ENCODE measurements at regions not wholly inside any gene's neighbourhood (a gene's known extent, or its start where the extent isn't known, plus 50 kb on each side); places are given as distances from the start of the nearest gene placed in this dataset.
"Not testable (repeated sequence)": the region's sequence is repeated elsewhere in the genome, so short reads cannot be mapped to it uniquely, and the experiment has no call there.

DNA sequence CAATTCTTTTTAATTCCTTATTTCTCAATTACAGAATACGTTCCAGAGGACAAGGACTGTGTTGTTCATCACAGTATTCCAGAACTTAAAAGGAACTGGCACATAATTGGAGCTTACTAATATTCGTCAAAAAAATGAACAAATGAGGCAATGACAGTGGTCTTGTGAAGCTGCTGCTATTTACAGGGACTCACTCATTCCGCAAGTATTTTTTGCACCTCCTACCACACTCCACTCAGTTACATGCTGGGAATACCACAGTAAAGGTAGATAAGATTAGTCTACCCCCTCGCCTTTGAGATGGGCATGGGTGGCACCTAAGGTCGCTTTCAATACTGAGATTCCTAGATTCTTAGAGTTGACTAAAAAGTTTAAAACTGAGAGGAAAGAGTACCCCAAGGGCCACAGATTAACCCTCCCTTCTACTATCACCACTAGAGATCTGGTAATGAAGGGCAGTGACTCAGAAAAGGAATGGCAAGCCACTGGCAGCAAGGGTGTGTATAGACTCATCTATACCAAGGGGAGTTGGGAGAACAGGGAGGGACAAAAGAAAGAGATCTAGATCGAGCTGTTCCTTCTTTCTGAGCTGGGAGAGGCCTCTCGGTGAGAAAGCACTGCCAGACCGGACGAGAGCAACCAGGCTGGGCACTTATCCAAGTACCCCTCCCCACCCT lies 85.0 kb downstream of the RPL27A start:
- intact Hi-C loops (cut with DNase I), result loop anchor here in 1 of 2 donors (5.0 kb wide), 1 partner anchor 35 kb away; no protein-coding TSS in a partner anchor
- TF ChIP-seq, protein P1, sequence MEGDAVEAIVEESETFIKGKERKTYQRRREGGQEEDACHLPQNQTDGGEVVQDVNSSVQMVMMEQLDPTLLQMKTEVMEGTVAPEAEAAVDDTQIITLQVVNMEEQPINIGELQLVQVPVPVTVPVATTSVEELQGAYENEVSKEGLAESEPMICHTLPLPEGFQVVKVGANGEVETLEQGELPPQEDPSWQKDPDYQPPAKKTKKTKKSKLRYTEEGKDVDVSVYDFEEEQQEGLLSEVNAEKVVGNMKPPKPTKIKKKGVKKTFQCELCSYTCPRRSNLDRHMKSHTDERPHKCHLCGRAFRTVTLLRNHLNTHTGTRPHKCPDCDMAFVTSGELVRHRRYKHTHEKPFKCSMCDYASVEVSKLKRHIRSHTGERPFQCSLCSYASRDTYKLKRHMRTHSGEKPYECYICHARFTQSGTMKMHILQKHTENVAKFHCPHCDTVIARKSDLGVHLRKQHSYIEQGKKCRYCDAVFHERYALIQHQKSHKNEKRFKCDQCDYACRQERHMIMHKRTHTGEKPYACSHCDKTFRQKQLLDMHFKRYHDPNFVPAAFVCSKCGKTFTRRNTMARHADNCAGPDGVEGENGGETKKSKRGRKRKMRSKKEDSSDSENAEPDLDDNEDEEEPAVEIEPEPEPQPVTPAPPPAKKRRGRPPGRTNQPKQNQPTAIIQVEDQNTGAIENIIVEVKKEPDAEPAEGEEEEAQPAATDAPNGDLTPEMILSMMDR (IDR thresholded peaks at IDR 0.05), result no peak
- H3K27me3 ChIP-seq (ENCODE audit: insufficient read depth in 3 of 3, low read length in 2 of 3), result no peaks in the 10 kb centered on the region
- DNase-seq (no peak), ATAC-seq (peak in 3 of 4 donors; percentile 44 to 56 (median 56))
- no peak overlapping the region for H3K4me3 ChIP-seq
- 64 to 71% (median 65%) methylated on average over 9 of the region's 9 CpGs for WGBS, 3 donors
- no peaks in the 10 kb centered on the region for H3K9me3 ChIP-seq
- no peaks in the 10 kb centered on the region for H3K36me3 ChIP-seq (ENCODE audit: insufficient read depth in 1 of 2, low read depth in 1 of 2)
- peaks cover 35% of the 10 kb centered on the region for H3K4me1 ChIP-seq
- peak overlapping the region; percentile 60 for H3K27ac ChIP-seq

DNA sequence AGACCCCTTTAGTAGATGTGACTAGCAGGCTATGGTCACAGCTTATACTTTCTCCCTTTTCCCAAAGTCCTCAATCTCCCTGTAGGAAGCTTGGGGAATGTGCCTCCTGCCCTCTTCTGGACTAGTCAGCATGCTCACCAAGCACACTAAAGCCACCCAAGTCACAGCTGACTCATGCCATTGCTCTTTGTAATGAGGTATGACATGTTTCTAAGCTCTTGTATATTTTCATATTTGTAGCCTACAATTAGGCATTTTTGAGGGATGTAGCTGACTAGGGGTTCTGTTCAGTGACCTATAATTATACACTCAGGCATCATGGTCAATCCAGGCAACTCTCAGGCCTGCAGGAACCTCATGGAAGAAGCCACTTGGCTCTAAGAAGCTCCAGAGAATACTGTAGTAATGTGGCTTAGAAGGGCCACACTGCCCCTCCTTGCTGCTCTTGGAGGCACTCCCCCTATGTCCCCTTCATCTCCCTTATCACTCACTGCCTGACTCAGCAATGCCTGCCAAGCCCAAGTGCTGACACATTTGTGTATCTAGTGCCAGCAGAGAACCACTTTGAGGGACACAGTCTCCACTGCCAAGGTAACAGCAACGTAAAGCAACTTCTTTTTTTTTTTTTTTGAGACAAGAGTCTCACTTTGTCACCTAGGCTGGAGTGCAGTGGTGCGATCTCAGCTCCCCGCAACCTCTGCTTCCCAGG lies 86.2 kb downstream of the RPL27A start:
- no peaks in the 10 kb centered on the region for H3K36me3 ChIP-seq (ENCODE audit: insufficient read depth in 1 of 2, low read depth in 1 of 2)
- H3K4me3 ChIP-seq, result no peak overlapping the region
- H3K9me3 ChIP-seq, result no peaks in the 10 kb centered on the region
- WGBS, 3 donors, result 72 to 88% (median 72%) methylated on average over 3 of the region's 3 CpGs
- intact Hi-C loops (cut with DNase I), result loop anchor here in 1 of 2 donors (5.0 kb wide), 1 partner anchor 36 kb away; no protein-coding TSS in a partner anchor
- H3K4me1 ChIP-seq, result peaks cover 30% of the 10 kb centered on the region
- DNase-seq, result peak in 1 of 2 donors; percentile 34
- ATAC-seq, result peak; percentile 66 to 79 (median 78)
- no peaks in the 10 kb centered on the region for H3K27me3 ChIP-seq (ENCODE audit: insufficient read depth in 3 of 3, low read length in 2 of 3)
- H3K27ac ChIP-seq, result peak overlapping the region; percentile 60
- TF ChIP-seq, protein P1 (IDR thresholded peaks at IDR 0.05), result peak; percentile 14

DNA sequence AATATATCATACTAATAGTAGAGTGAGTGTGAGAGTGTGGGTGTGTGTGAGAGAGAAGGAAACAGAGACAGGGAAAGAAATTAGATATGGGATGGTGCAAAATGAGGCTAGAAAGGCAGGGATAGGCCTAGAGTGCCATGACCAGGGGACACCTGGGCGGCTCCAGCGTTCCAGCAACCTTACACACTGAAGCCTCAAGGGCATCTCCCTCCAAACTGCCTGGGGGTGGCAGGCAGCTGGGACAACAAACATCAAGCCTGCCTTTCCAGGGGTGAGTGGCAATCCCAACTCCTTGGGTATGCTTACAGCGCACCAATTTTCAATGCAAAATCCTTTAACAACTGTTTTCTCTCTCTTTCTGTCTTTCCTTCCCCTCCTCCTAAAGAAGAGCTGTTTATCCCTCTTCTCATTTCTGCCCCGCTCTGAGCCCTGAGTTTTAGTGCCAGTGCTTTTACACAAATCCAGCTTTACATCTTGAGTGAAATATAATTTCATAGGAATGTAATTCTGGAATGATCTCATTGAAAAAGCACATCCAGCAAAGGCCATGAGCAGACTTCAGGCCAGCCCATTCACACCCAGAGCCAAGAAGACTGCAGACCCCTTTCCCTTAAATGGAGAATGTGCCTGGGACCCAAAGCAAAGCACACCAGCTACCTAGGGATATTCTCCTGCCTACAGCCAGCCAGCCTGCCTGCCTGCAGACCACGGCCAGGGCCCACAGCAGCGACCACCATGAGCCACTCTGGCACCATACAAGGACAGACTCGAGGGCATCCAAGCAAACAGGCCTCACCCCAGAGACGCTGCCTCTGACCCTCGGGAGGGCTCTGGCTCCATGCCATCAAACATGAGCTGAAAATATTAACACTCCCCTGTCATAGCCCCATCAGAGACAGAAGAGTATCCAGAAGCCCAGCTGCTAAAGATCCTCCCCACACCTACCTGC lies 90.3 kb downstream of the RPL27A start:
- intact Hi-C loops (cut with DNase I), result no loop called here
- no peak for DNase-seq
- H3K4me1 ChIP-seq, result peaks cover 24% of the 10 kb centered on the region
- 58 to 73% (median 60%) methylated on average over 9 of the region's 9 CpGs for WGBS, 3 donors
- ATAC-seq, result no peak
- H3K27me3 ChIP-seq (ENCODE audit: insufficient read depth in 3 of 3, low read length in 2 of 3), result no peaks in the 10 kb centered on the region
- TF ChIP-seq, protein P1 (IDR thresholded peaks at IDR 0.05), result no peak
- H3K27ac ChIP-seq, result no peak overlapping the region
- H3K36me3 ChIP-seq (ENCODE audit: insufficient read depth in 1 of 2, low read depth in 1 of 2), result no peaks in the 10 kb centered on the region
- H3K4me3 ChIP-seq, result no peak overlapping the region
- H3K9me3 ChIP-seq, result no peaks in the 10 kb centered on the region

DNA sequence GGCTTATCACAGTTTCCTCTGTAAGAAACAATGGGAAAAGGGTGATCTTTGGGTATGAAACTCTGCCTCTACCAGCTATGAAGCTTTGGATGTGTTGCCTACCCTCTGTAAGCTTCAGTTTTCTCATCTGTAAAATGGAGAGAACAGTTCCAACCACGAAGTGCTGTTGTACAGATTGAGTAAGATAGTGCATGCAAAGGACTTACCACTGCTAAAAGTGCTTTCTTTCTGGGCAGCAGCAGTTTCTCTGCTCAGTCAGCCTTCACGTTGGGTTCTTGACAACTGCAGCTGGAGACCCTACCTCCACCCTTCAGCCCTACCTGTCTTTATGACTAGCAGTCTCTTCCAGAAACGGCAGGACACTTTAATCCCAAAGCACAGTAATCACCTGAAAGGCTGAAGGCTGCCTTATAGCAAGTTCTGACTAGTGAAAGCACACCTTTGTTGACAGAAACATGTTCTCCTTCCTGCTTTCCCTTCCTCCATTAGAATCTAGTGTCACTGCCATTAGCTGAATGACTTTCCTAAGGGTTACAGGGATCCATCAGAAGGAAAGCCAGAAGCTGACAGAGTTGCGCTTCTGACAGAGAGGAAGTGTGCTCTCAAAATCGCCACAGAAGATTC lies 91.4 kb downstream of the RPL27A start:
- ATAC-seq (no peak), DNase-seq (no peak)
- Histone ChIP-seq H3K4me3 (no peak overlapping the region), H3K27me3 (ENCODE audit: insufficient read depth in 3 of 3, low read length in 2 of 3) (no peaks in the 10 kb centered on the region), H3K36me3 (ENCODE audit: insufficient read depth in 1 of 2, low read depth in 1 of 2) (no peaks in the 10 kb centered on the region), H3K4me1 (peaks cover 27% of the 10 kb centered on the region), H3K9me3 (no peaks in the 10 kb centered on the region), H3K27ac (no peak overlapping the region)
- WGBS, 3 donors, result 76 to 77% (median 77%) methylated on average over 5 of the region's 5 CpGs
- TF ChIP-seq, protein P1 (IDR thresholded peaks at IDR 0.05), result no peak
- intact Hi-C loops (cut with DNase I), result no loop called here

DNA sequence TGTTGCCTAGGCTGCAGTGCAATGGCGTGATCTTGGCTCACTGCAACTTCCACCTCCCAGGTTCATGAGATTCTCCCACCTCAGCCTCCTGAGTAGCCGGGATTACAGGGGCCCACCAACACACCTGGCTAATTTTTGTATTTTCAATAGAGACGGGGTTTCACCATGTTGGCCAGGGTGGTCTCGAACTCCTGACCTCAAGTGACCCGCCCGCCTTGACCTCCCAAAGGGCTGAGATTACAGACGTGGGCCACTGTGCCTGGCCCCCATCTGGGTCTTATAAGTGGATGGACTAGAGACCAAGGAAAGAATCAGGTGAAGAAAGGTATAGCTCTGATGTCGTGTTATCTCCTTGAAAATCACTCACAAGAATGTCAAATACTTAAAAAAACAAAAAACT lies 92.3 kb downstream of the RPL27A start:
- H3K4me3 ChIP-seq; H3K27ac ChIP-seq; DNase-seq; H3K27me3 ChIP-seq (ENCODE audit: insufficient read depth in 3 of 3, low read length in 2 of 3); H3K9me3 ChIP-seq; H3K36me3 ChIP-seq (ENCODE audit: insufficient read depth in 1 of 2, low read depth in 1 of 2); ATAC-seq; intact Hi-C loops (cut with DNase I): not testable (repeated sequence)
- whole genome bisulfite sequencing, 3 donors, result 91 to 98% (median 94%) methylated on average over 8 of the region's 8 CpGs
- peaks cover 28% of the 10 kb centered on the region for H3K4me1 ChIP-seq

Data from psoas muscle (tissue), 7 donors.